RWPE1 (cell line): ENCODE measurements at regions not wholly inside any gene's neighbourhood (a gene's known extent, or its start where the extent isn't known, plus 50 kb on each side); places are given as distances from the start of the nearest gene placed in this dataset.
A peak's percentile ranks its signal among the peaks of the same experiment; 100 is the strongest.

ENCODE experiments used
- CTCF ChIA-PET: fragments of 350-600 bp; sonication (Branson Sonifier 250); formaldehyde crosslinking; extraction: SDS; loops from one replicate; lab custom pipeline; 2021; lab: Yijun Ruan, JAX
- POLR2A ChIA-PET: fragments of 400-600 bp; formaldehyde crosslinking; extraction: SDS; loops from one replicate; lab custom pipeline; 2020; ENCODE audit warnings: antibody characterized with exemption; ENCODE audit not compliant: low non-redundant PET; lab: Yijun Ruan, JAX
- DNase-seq: peaks from one replicate; pipeline ENCODE4 v3.0.0; 2012; ENCODE audit warnings: low spot score
- H3K27ac ChIP-seq: fragments of 450-650 bp; 2 replicates; pipeline ENCODE4 v1.5.1; 2017
- CTCF ChIP-seq: fragments of 450-650 bp; conservative IDR thresholded peaks from 2 replicates; pipeline ENCODE4 v1.5.1; 2017; ENCODE audit warnings: low read depth, mild to moderate bottlenecking

- ChIA-PET POLR2A (no interaction called here), CTCF (interaction anchor here (0.5 kb wide), 1 partner anchor 1474 kb away, joined by 3 read pairs; no protein-coding TSS in a partner anchor)
- TF ChIP-seq CTCF = no peak
- no peak for DNase-seq
- H3K27ac ChIP-seq = no peak overlapping the region
Observed at GRCh38 chr14:97878206-97878605, 1081.0 kb downstream of the VRK1 start.

DNA sequence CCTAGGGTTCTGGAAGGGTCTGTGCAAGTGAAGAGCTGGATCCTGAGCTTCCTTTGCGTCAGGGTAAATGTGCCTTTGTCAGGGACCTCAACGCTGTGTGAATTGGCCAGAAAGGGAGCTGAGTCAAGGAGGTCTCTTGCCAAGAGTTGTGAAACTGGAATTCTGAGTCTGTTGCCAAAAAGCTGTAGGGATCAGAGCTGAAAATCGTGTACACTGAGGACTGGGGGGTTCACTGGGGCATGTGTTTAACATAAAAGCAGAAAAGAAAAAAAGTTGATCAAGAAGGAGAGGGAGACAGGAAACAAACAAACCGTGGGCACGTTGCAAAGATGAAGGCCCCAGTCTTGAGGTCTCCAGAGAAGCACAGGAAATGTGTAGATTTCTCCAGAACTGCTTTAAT lies 1081.5 kb downstream of the VRK1 start:
- no peak for TF ChIP-seq CTCF
- CTCF ChIA-PET = interaction anchor here (0.5 to 0.6 kb wide), 2 partner anchors 16 to 1474 kb away, joined by 3 read pairs; no protein-coding TSS in a partner anchor
- POLR2A ChIA-PET = no interaction called here
- H3K27ac ChIP-seq = no peak overlapping the region
- DNase-seq = peak; percentile 20

DNA sequence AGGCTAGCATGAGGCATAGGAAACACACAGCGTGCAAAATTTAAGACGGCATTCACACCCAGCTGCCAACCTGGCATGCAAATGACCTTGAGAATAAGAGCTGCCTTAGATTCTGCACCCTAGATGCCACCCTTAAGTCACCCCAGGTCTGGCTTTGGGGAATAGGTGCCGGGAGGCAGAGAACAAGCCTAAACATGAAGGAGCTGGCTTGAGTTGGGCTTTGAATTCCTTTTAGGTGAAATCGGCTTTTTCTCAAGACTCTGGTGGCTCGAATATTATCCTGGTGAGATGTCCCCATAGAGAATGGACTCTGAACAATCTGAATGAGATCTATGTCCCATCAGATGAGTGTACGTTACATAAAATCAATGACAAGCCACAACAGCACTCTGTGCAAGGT lies 1090.5 kb downstream of the VRK1 start:
- ChIA-PET CTCF (no interaction called here), POLR2A (no interaction called here)
- no peak for TF ChIP-seq CTCF
- H3K27ac ChIP-seq = no peak overlapping the region
- peak; percentile 3 for DNase-seq

- no peak overlapping the region for H3K27ac ChIP-seq
- CTCF ChIA-PET = no interaction called here
- no peak for TF ChIP-seq CTCF
- POLR2A ChIA-PET = no interaction called here
- DNase-seq = no peak
Observed at GRCh38 chr14:97888331-97888730, 1091.1 kb downstream of the VRK1 start.

GRCh38 chr14:97891515-97891914 lies 1094.3 kb downstream of the VRK1 start:
- ChIA-PET POLR2A (no interaction called here), CTCF (interaction anchor here (1.1 kb wide), 1 partner anchor 278 kb away, joined by 6 read pairs; no protein-coding TSS in a partner anchor)

GRCh38 chr14:97894552-97894951 lies 1097.4 kb downstream of the VRK1 start:
- ChIA-PET POLR2A (no interaction called here), CTCF (interaction anchor here (0.7 kb wide), 1 partner anchor 15 kb away, joined by 3 read pairs; no protein-coding TSS in a partner anchor)
- no peak for TF ChIP-seq CTCF
- no peak overlapping the region for H3K27ac ChIP-seq
- DNase-seq = no peak

More at GRCh38 chr14:97891515-97891914, 1094.3 kb downstream of the VRK1 start:
- no peak for DNase-seq
- no peak for TF ChIP-seq CTCF
- H3K27ac ChIP-seq = no peak overlapping the region
